B cell (primary cell): ENCODE measurements at regions not wholly inside any gene's neighbourhood (a gene's known extent, or its start where the extent isn't known, plus 50 kb on each side); places are given as distances from the start of the nearest gene placed in this dataset.

Experiments used
- EZH2 ChIP-seq: IDR thresholded peaks from 2 replicates; pipeline ENCODE4 v1.6.1; 2012; ENCODE audit warnings: borderline replicate concordance, low read depth, mild to moderate bottlenecking, moderate library complexity, low read length; ENCODE audit not compliant: insufficient read depth, poor library complexity, severe bottlenecking
- TF ChIP-seq, protein P1 (sequence below): fragments of 200-600 bp; IDR thresholded peaks from one replicate; pipeline ENCODE4 v1.8.0; 2022; ENCODE audit warnings: antibody characterized with exemption, mild to moderate bottlenecking

DNA sequence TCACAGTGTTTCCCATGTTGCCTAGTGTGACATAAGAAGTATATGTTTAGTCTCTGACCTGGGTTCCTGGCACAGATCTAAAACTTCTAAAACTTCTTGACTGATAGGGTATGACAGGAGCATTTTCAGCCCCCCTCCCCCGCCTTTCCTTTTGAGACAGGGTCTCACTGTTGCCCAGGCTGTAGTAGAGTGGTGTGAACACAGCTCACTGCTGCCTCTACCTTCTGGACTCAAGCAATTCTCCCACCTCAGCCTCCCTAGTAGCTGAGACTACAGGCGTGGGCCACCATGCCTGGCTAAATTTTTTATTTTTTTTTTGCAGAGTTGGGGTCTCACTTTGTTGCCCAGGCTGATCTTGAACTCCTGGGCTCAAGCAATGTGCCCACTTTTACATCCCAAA is 421.1 kb upstream of the RGS6 start:
- TF ChIP-seq, protein P1, sequence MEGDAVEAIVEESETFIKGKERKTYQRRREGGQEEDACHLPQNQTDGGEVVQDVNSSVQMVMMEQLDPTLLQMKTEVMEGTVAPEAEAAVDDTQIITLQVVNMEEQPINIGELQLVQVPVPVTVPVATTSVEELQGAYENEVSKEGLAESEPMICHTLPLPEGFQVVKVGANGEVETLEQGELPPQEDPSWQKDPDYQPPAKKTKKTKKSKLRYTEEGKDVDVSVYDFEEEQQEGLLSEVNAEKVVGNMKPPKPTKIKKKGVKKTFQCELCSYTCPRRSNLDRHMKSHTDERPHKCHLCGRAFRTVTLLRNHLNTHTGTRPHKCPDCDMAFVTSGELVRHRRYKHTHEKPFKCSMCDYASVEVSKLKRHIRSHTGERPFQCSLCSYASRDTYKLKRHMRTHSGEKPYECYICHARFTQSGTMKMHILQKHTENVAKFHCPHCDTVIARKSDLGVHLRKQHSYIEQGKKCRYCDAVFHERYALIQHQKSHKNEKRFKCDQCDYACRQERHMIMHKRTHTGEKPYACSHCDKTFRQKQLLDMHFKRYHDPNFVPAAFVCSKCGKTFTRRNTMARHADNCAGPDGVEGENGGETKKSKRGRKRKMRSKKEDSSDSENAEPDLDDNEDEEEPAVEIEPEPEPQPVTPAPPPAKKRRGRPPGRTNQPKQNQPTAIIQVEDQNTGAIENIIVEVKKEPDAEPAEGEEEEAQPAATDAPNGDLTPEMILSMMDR: no peak
- TF ChIP-seq EZH2: no peak
